Transverse colon (tissue), 4 donors: ENCODE measurements at regions not wholly inside any gene's neighbourhood (a gene's known extent, or its start where the extent isn't known, plus 50 kb on each side); places are given as distances from the start of the nearest gene placed in this dataset.

Experiments
- CTCF ChIP-seq, 5 experiments: fragments of 200-600 bp in 3 of 5; fragments of 450-650 bp in 2 of 5; sonication (generic) in 3 of 5; IDR thresholded peaks; 1 replicate in 2 of 5; 2 replicates in 3 of 5; pipeline ENCODE4 v1.5.1; 2016 to 2017; ENCODE audit warnings: antibody characterized with exemption in 5 of 5, inconsistent platforms in 3 of 5, mild to moderate bottlenecking in 2 of 5, moderate library complexity in 1 of 5
- EP300 ChIP-seq: sonication (generic); formaldehyde crosslinking; IDR thresholded peaks from one replicate; pipeline ENCODE4 v1.6.1; 2017; ENCODE audit warnings: antibody characterized with exemption, low read depth
- POLR2A ChIP-seq: fragments of 450-650 bp; IDR thresholded peaks from one replicate; pipeline ENCODE4 v1.6.1; 2016; ENCODE audit warnings: antibody characterized with exemption, mild to moderate bottlenecking, moderate library complexity
- POLR2AphosphoS5 ChIP-seq, 3 donors: sonication (generic); formaldehyde crosslinking; IDR thresholded peaks; one replicate each; pipeline ENCODE4 v1.6.1; 2016; ENCODE audit warnings: antibody characterized with exemption in 3 of 3

DNA sequence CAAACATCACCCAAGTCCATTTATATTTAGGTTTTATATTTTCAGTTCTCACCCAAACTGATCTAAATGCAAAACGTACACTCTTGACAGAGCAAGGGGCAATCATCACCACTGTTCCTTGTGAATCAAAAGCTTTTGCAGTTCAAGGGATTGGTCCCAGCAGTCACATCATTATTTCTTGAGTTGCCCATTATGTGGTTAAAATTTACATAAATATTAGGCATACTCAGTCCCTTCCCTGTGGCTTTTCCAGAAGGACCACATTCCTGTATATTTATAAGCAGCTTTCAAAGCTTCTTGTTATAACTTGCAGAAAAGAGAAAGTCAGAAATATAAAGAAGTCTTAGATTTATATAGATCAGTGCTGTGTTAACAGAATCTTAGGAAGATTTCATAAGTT lies 224.4 kb downstream of the CLCN4 start:
- no peak for TF ChIP-seq CTCF (IDR thresholded peaks at IDR 0.05)
- no peak for TF ChIP-seq POLR2AphosphoS5 (IDR thresholded peaks at IDR 0.05)
- no peak for TF ChIP-seq POLR2A
- TF ChIP-seq EP300, result no peak
